CD4-positive, alpha-beta T cell treated with Interleukin-4 for 4 hours (primary cell): ENCODE measurements at regions not wholly inside any gene's neighbourhood (a gene's known extent, or its start where the extent isn't known, plus 50 kb on each side); places are given as distances from the start of the nearest gene placed in this dataset.
"Not testable (repeated sequence)": the region's sequence is repeated elsewhere in the genome, so short reads cannot be mapped to it uniquely, and the experiment has no call there.

ENCODE experiments used
- DNase-seq: peaks from one replicate; pipeline ENCODE4 v3.0.0-alpha.2; 2020

GRCh38 chr3:197404030-197404429 lies 105.6 kb upstream of the DLG1 start:
- DNase-seq = no peak

GRCh38 chr3:197402401-197402800 lies 104.0 kb upstream of the DLG1 start:
- not testable (repeated sequence) for DNase-seq

- DNase-seq = no peak
Observed at GRCh38 chr3:197399486-197399885, 101.1 kb upstream of the DLG1 start.

GRCh38 chr3:197398286-197398878 lies 100.0 kb upstream of the DLG1 start:
- DNase-seq = no peak

- no peak for DNase-seq
Observed at GRCh38 chr3:197397838-197398237, 99.4 kb upstream of the DLG1 start.

- DNase-seq = peak; percentile 31
Observed at GRCh38 chr3:197394464-197395321, 96.3 kb upstream of the DLG1 start.

- DNase-seq = not testable (repeated sequence)
Observed at GRCh38 chr3:197394126-197394463, 95.7 kb upstream of the DLG1 start.

GRCh38 chr3:197393711-197394110 lies 95.3 kb upstream of the DLG1 start:
- no peak for DNase-seq

- no peak for DNase-seq
Observed at GRCh38 chr3:197392961-197393360, 94.5 kb upstream of the DLG1 start.

- no peak for DNase-seq
Observed at GRCh38 chr3:197381371-197381770, 83.0 kb upstream of the DLG1 start.

- no peak for DNase-seq
Observed at GRCh38 chr3:197380786-197381185, 82.4 kb upstream of the DLG1 start.

- DNase-seq = no peak
Observed at GRCh38 chr3:197378985-197379718, 80.7 kb upstream of the DLG1 start.

GRCh38 chr3:197376735-197377555 lies 78.5 kb upstream of the DLG1 start:
- no peak for DNase-seq

GRCh38 chr3:197376020-197376419 lies 77.6 kb upstream of the DLG1 start:
- no peak for DNase-seq

GRCh38 chr3:197375001-197375441 lies 76.6 kb upstream of the DLG1 start:
- no peak for DNase-seq

- no peak for DNase-seq
Observed at GRCh38 chr3:197373096-197373495, 74.7 kb upstream of the DLG1 start.

GRCh38 chr3:197372047-197372661 lies 73.7 kb upstream of the DLG1 start:
- no peak for DNase-seq

GRCh38 chr3:197371591-197372046 lies 73.2 kb upstream of the DLG1 start:
- no peak for DNase-seq

- DNase-seq = no peak
Observed at GRCh38 chr3:197369545-197369944, 71.1 kb upstream of the DLG1 start.

- DNase-seq = no peak
Observed at GRCh38 chr3:197368821-197369220, 70.4 kb upstream of the DLG1 start.

- DNase-seq = no peak
Observed at GRCh38 chr3:197368330-197368729, 69.9 kb upstream of the DLG1 start.

GRCh38 chr3:197367081-197367780 lies 68.8 kb upstream of the DLG1 start:
- no peak for DNase-seq
